GM18909 (cell line): ENCODE measurements at regions not wholly inside any gene's neighbourhood (a gene's known extent, or its start where the extent isn't known, plus 50 kb on each side); places are given as distances from the start of the nearest gene placed in this dataset.
A peak's percentile ranks its signal among the peaks of the same experiment; 100 is the strongest.

Experiments used
- ATAC-seq: cut with Tn5 transposase; IDR thresholded peaks from one replicate; pipeline ENCODE4 v1.9.1; 2021; ENCODE audit warnings: mild to moderate bottlenecking; ENCODE audit not compliant: unreplicated experiment, poor library complexity

DNA sequence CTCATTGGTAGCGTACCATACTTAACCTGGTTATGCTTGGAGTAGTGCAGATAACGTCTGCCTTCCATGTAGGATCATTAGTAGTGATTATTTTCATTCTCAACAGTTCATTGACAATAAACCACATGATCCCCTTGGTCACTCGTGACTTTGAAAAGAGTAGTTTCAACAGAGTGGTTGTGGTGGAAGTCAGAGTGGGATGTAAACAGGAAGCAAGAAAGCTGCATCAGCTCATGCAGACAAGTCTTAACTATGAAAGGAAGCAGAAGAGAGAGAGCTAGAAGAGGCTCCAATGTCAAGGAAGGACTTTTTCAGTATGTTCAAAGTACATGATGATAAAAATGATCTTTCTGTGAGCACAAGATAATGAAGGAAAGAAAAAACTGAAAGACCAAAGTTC, 287.4 kb downstream of the MBD2 start:
- no peak for ATAC-seq

DNA sequence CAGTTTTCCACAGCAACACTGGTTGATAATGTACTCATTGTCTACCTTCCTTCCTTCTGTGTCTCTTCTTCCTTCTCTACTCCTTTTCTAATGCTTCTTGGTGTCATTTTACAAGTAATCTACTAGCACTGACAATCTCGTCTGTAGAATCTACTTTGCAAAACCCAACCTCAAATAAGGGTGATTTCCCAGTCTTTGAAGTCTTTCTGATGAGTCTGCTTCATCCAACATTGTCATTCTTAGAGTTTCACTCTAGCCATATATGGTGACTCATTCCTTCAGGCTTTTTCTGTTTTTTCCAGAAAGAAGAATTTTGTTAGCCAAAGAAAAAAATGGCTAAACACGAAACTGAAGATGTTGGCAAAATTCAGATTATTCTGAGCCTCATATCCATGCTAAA, 288.7 kb downstream of the MBD2 start:
- ATAC-seq = no peak

GRCh38 chr18:53935399-53935798, 289.1 kb downstream of the MBD2 start:
- ATAC-seq = no peak

DNA sequence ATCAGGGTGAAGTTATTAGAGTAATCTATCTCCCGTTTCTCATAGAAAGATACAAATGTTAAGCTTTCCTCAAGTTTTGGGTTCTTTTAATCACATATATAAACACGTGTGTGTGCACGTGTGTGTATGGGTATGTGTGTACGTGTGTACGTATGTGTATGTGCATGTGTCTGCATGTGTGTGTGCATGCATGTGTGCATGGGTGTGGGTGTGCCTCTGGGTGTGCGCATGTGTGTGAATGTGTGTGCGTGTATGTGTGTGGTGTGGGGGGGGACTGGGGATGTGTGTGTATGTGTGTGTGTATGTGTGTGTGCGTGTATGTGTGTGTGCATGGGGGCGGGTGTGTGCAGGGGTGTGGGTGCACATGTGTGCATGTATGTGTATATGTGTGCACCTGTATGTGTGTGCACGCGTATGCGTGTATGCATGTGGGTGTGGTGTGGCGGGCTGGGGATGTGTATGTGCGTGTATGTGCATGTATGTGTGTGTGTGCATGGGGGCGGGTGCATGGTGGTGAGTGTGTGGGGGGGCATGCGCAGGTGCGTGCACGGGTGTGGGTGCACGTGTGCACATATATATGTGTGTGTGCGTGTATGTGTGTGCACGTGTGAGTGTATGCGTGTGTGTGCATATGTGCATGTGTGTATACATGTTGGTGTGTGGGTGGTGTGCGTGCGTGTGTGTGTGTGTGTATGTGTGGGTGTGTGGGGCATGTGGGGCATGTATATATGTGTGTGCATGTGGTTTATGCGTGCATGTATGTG, 304.0 kb downstream of the MBD2 start:
- ATAC-seq = no peak

DNA sequence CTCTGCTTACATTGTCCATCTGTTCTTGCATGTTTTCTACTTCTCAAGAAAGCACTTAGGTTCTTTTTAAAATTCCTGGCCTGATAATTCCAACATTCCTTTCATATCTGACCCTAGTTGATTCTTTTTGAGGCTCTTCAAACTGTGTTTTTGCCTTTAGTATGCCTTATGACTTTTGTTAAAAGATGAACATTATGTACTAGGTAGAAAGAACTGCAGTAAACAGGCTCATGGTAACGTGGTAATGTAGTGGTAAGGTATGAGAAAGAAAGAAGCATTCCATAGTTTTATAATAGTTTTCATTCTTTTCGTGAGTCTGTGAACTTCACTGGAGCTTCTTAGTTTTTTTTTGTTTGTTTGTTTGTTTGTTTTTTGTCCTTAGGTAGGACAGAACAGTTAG, 306.4 kb downstream of the MBD2 start:
- no peak for ATAC-seq

- ATAC-seq = no peak
Observed at GRCh38 chr18:53911200-53911599, 313.3 kb downstream of the MBD2 start.

DNA sequence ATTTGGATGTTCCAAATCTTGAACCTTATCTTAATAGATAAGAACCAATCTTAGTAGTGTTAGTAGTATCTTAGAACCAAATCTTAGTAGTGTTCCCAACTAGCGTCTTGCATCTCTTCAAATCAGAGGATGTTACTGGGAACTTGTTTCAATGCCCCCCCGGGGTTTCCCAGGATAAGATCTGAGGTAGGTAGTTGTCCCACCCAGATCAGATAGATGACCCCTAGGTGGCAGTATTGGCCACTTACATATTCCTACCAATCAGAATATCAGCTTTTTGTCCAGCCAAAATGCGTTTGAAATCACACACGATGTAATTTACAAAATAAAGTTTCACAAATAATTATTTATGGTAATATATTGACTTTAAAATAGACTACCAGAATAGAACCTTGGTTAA, 314.8 kb downstream of the MBD2 start:
- ATAC-seq = peak; percentile 81

GRCh38 chr18:53907921-53908320, 316.5 kb downstream of the MBD2 start:
- ATAC-seq = no peak

DNA sequence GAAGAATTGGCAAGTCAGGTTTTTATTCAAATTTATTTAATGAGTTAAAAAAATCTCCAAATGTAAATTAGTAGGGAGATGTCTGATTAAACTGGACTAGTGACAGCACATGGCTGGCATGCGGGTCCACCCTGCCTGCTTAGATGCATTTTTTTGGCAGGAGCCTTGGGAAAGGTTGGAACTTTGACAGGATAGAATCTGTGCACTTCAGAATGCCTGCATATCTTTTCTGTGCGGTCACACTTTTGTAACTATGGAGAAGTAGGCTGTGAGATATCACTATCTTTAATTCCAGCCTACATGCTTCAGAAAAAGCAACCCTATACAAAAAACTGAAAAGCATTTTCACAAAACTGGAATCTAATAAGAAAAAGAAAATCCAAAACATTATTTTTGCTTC, 317.8 kb downstream of the MBD2 start:
- ATAC-seq = no peak

GRCh38 chr18:53894675-53895442, 329.6 kb downstream of the MBD2 start:
- ATAC-seq = no peak

- no peak for ATAC-seq
Observed at GRCh38 chr18:53887447-53887846, 337.0 kb downstream of the MBD2 start.

DNA sequence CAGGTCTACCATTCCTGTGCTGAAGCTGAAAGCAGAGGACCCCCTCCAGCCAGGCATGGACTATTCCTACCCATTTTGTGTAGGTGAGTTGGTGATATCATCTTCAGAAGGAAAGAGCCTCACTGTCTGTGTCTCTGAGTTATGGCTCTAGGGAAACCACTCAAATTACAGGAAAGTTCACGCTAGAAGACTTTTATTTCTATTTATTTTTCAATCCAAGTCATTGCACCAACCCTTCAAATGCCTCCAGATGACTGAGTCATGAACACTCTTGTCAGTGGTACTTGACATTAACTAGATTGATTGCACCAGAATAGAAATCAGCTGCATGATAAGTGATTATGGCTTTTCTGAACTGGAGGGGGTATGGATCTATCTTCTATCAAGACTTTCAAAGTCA, 338.4 kb downstream of the MBD2 start:
- no peak for ATAC-seq

DNA sequence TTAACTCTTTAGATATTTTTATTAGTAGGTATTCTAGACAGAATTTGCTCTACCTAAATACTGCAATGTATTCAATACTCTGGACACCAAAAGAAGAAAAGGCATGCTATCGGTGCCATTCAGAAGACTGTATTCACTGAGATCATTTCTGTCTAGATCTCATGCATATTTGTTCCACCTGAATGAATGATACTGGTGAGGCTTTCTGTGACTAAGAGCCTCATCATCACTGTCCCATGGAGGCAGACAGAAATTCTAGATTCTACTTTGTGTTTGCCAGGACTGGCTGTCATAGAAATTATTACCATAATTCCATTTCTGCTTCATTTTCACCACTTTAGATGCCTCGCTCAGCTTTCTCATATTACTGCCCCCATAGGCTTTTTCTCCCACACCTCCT, 340.7 kb downstream of the MBD2 start:
- no peak for ATAC-seq

GRCh38 chr18:53874103-53874502, 350.4 kb downstream of the MBD2 start:
- no peak for ATAC-seq

DNA sequence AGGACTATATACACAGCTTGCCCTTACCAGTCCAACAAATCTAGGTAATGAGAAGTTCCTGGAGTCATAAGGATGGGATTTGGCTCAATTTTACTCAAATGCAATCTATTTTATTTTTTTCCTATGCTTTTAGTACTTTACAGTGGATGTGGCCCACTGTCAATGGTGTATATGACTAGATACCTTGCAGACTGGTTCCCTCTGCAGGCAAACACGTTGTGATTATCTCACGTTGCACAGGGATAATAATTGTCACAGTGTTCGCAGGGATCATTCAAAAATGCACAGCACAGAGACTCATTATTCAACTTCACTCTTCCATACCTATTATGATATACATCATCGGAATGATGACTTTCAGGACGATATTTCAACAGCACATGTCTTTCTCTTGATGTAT, 359.7 kb downstream of the MBD2 start:
- no peak for ATAC-seq

GRCh38 chr18:53862921-53863320, 361.5 kb downstream of the MBD2 start:
- no peak for ATAC-seq

GRCh38 chr18:53861185-53861584, 363.3 kb downstream of the MBD2 start:
- no peak for ATAC-seq

GRCh38 chr18:53859764-53860163, 364.7 kb downstream of the MBD2 start:
- ATAC-seq = no peak

- no peak for ATAC-seq
Observed at GRCh38 chr18:53850902-53851301, 373.6 kb downstream of the MBD2 start.

- ATAC-seq = no peak
Observed at GRCh38 chr18:53843763-53844162, 380.7 kb downstream of the MBD2 start.

GRCh38 chr18:53843113-53843760, 381.2 kb downstream of the MBD2 start:
- ATAC-seq = no peak
